H1 (cell line): ENCODE measurements at regions not wholly inside any gene's neighbourhood (a gene's known extent, or its start where the extent isn't known, plus 50 kb on each side); places are given as distances from the start of the nearest gene placed in this dataset.

Experiments
- CTCF ChIA-PET: fragments of 300-600 bp; sonication (Branson Sonifier 250); formaldehyde crosslinking; loops from one replicate; lab custom pipeline; 2021; ENCODE audit not compliant: partially characterized antibody; lab: Charles Lee
- POLR2A ChIA-PET: fragments of 300-600 bp; sonication (Branson Sonifier 250); formaldehyde crosslinking; loops from one replicate; lab custom pipeline; 2021; ENCODE audit warnings: inconsistent platforms; ENCODE audit not compliant: partially characterized antibody; lab: Charles Lee
- DNase-seq, 2 experiments: peaks; one replicate each; pipeline versions ENCODE4 v3.0.0 to v3.0.0-alpha.2; 2010 to 2022; ENCODE audit warnings: low spot score in 2 of 2, low read depth in 1 of 2, mixed read lengths in 1 of 2
- FAIRE-seq: peaks from 2 replicates; lab custom pipeline; 2011; peaks lifted over from hg19 to GRCh38; lab: Jason Lieb, UNC
- H2AFZ ChIP-seq: 2 replicates; pipeline ENCODE4 v1.8.1; 2012; ENCODE audit warnings: low read length, inconsistent platforms
- H2AK5ac ChIP-seq: 2 replicates; pipeline ENCODE4 v1.6.1; 2013; ENCODE audit warnings: low read depth, low read length
- H2BK120ac ChIP-seq: replicated peaks from 2 replicates; pipeline ENCODE3; 2013; ENCODE audit warnings: low read depth, low read length, inconsistent platforms
- H2BK12ac ChIP-seq: 2 replicates; pipeline ENCODE4 v1.6.1; 2013; ENCODE audit warnings: low read depth, low read length
- H2BK15ac ChIP-seq: 2 replicates; pipeline ENCODE4 v1.6.1; 2013; ENCODE audit warnings: low read length
- H2BK20ac ChIP-seq: 2 replicates; pipeline ENCODE4 v1.6.1; 2013; ENCODE audit warnings: low read length
- H2BK5ac ChIP-seq: 2 replicates; pipeline ENCODE4 v1.6.1; 2013; ENCODE audit warnings: low read depth, low read length
- H3K14ac ChIP-seq: 2 replicates; pipeline ENCODE4 v1.6.1; 2013; ENCODE audit warnings: inconsistent platforms; ENCODE audit not compliant: insufficient read length
- H3K18ac ChIP-seq: 2 replicates; pipeline ENCODE4 v1.6.1; 2013; ENCODE audit warnings: low read length; ENCODE audit errors: extremely low read depth
- H3K23ac ChIP-seq: 2 replicates; pipeline ENCODE4 v1.6.1; 2013; ENCODE audit warnings: inconsistent platforms; ENCODE audit not compliant: insufficient read length
- H3K23me2 ChIP-seq: 2 replicates; pipeline ENCODE4 v1.6.1; 2013; ENCODE audit warnings: low read depth, low read length
- H3K27ac ChIP-seq: 2 replicates; pipeline ENCODE4 v1.6.1; 2011; ENCODE audit warnings: low read depth, low read length, inconsistent platforms
- H3K27me3 ChIP-seq, 4 experiments: replicated peaks in 1 of 4; 1 replicate in 1 of 4; 2 replicates in 3 of 4; pipeline versions ENCODE4 v1.6.1 to v1.8.1; 2011 to 2013; ENCODE audit warnings: low read length in 3 of 4, mild to moderate bottlenecking in 3 of 4, inconsistent platforms in 2 of 4, mixed read lengths in 2 of 4, moderate library complexity in 1 of 4; ENCODE audit not compliant: control insufficient read depth in 3 of 4, insufficient read depth in 3 of 4; ENCODE audit errors: extremely low read depth in 1 of 4
- H3K36me3 ChIP-seq, 4 experiments: 2 replicates each; pipeline versions ENCODE4 v1.6.1 to v1.8.1; 2011 to 2013; ENCODE audit warnings: mild to moderate bottlenecking in 4 of 4, low read length in 3 of 4, moderate library complexity in 2 of 4, control low read depth in 1 of 4, inconsistent platforms in 1 of 4; ENCODE audit not compliant: insufficient read depth in 4 of 4, control insufficient read depth in 2 of 4
- H3K4ac ChIP-seq: replicated peaks from 2 replicates; pipeline ENCODE3; 2013; ENCODE audit warnings: low read length, low read depth, mixed read lengths, inconsistent platforms; ENCODE audit not compliant: insufficient read length
- H3K4me1 ChIP-seq, 4 experiments: replicated peaks in 1 of 4; 1 replicate in 1 of 4; 2 replicates in 3 of 4; pipeline versions ENCODE4 v1.6.1 to v1.8.1; 2011 to 2013; ENCODE audit warnings: low read length in 3 of 4, inconsistent platforms in 2 of 4, mixed read lengths in 1 of 4; ENCODE audit not compliant: insufficient read depth in 4 of 4, control insufficient read depth in 3 of 4
- H3K4me2 ChIP-seq, 2 experiments: 2 replicates each; pipeline versions ENCODE4 v1.6.1 to v1.8.1; 2011 to 2013; ENCODE audit warnings: low read depth in 2 of 2, low read length in 2 of 2, control low read depth in 1 of 2, inconsistent platforms in 1 of 2, mild to moderate bottlenecking in 1 of 2; ENCODE audit not compliant: insufficient read depth in 1 of 2
- H3K4me3 ChIP-seq, 4 experiments: fragments of 200-600, 300-600 bp in 1 of 4; sonication (generic), shearing (Covaris generic), sonication (Bioruptor Twin) in 1 of 4; 2 replicates each; pipeline versions ENCODE4 v1.5.1 to v1.8.1; 2011 to 2016; ENCODE audit warnings: low read length in 4 of 4, low read depth in 3 of 4, control low read depth in 2 of 4, inconsistent platforms in 2 of 4, mild to moderate bottlenecking in 2 of 4, mixed read lengths in 1 of 4, moderate library complexity in 1 of 4; ENCODE audit not compliant: insufficient read depth in 2 of 4; ENCODE audit errors: extremely low read depth in 1 of 4
- H3K56ac ChIP-seq: replicated peaks from 2 replicates; pipeline ENCODE3; 2013; ENCODE audit warnings: low read depth, mild to moderate bottlenecking, mixed read lengths, low read length, inconsistent platforms; ENCODE audit not compliant: insufficient read length
- H3K79me1 ChIP-seq: 2 replicates; pipeline ENCODE4 v1.6.1; 2013; ENCODE audit warnings: low read depth, low read length, control low read depth
- H3K79me2 ChIP-seq, 2 experiments: 2 replicates each; pipeline versions ENCODE4 v1.6.1 to v1.8.1; 2012 to 2013; ENCODE audit warnings: low read length in 2 of 2, mild to moderate bottlenecking in 2 of 2, inconsistent platforms in 1 of 2; ENCODE audit not compliant: insufficient read depth in 2 of 2, control insufficient read depth in 1 of 2
- H3K9ac ChIP-seq, 4 experiments: replicated peaks in 1 of 4; 1 replicate in 1 of 4; 2 replicates in 3 of 4; pipeline versions ENCODE4 v1.6.1 to v1.8.1; 2011 to 2013; ENCODE audit warnings: low read depth in 3 of 4, low read length in 3 of 4, control low read depth in 2 of 4, mild to moderate bottlenecking in 2 of 4, moderate library complexity in 2 of 4, inconsistent platforms in 1 of 4; ENCODE audit errors: extremely low read depth in 1 of 4
- H3K9me3 ChIP-seq, 2 experiments: 2 replicates each; pipeline versions ENCODE4 v1.6.1 to v1.8.1; 2012 to 2013; ENCODE audit warnings: mild to moderate bottlenecking in 2 of 2, moderate library complexity in 2 of 2, control low read depth in 1 of 2, inconsistent platforms in 1 of 2, low read depth in 1 of 2, low read length in 1 of 2, mixed read lengths in 1 of 2; ENCODE audit not compliant: insufficient read depth in 2 of 2
- H4K20me1 ChIP-seq, 2 experiments: replicated peaks in 1 of 2; 2 replicates each; pipeline versions ENCODE3 to v1.8.1; 2011 to 2013; ENCODE audit warnings: inconsistent platforms in 2 of 2, low read length in 2 of 2, mild to moderate bottlenecking in 1 of 2; ENCODE audit not compliant: insufficient read depth in 2 of 2, control insufficient read depth in 1 of 2
- H4K5ac ChIP-seq: 2 replicates; pipeline ENCODE4 v1.6.1; 2013; ENCODE audit warnings: low read length, low read depth, mixed read lengths, inconsistent platforms; ENCODE audit not compliant: insufficient read length
- H4K8ac ChIP-seq: 2 replicates; pipeline ENCODE4 v1.8.0; 2013; ENCODE audit warnings: mild to moderate bottlenecking, moderate library complexity, low read length, inconsistent platforms; ENCODE audit not compliant: insufficient read depth; ENCODE audit errors: extremely low read depth
- H4K91ac ChIP-seq: replicated peaks from 2 replicates; pipeline ENCODE3; 2013; ENCODE audit warnings: low read length, mixed read lengths, inconsistent platforms; ENCODE audit not compliant: insufficient read length
- HDAC2 ChIP-seq, 2 experiments: fragments of 300-600 bp in 1 of 2; sonication (generic) in 1 of 2; IDR thresholded peaks; 2 replicates each; pipeline ENCODE4 v1.6.1; 2011 to 2012; ENCODE audit warnings: low read depth in 2 of 2, low read length in 2 of 2, mild to moderate bottlenecking in 2 of 2, moderate library complexity in 2 of 2, borderline replicate concordance in 1 of 2, inconsistent platforms in 1 of 2
- TAF7 ChIP-seq: optimal IDR thresholded peaks from 2 replicates; pipeline ENCODE3; 2011; ENCODE audit warnings: low read depth, mild to moderate bottlenecking, inconsistent platforms, low read length, moderate library complexity, borderline replicate concordance
- WGBS, 2 experiments: shearing (Covaris generic) in 1 of 2; methylation state at CpG; one replicate each; pipeline versions ENCODE4 v1.1.6 to v1.1.7; 2013 to 2015; ENCODE audit warnings: low lambda C conversion rate in 2 of 2, mixed read lengths in 2 of 2, inconsistent platforms in 1 of 2, low coverage in 1 of 2, missing lambda C conversion rate in 1 of 2; ENCODE audit not compliant: insufficient replicate concordance in 2 of 2, insufficient coverage in 1 of 2, insufficient read length in 1 of 2; ENCODE audit errors: extremely low coverage in 1 of 2, missing lambda C conversion rate in 1 of 2; 5-methylcytosine and 5-hydroxymethylcytosine counted together

- 100% methylated on average over 2 of the region's 2 CpGs; no CpG with 5 or more reads in 1 of the 2 experiments for WGBS, 2 experiments
- Histone ChIP-seq H3K9me3 (no peaks in the 10 kb centered on the region), H2AK5ac (no peak overlapping the region), H2BK5ac (no peak overlapping the region), H4K5ac (no peak overlapping the region), H3K9ac (no peak overlapping the region), H3K27ac (no peak overlapping the region), H2BK120ac (no peak overlapping the region), H2BK15ac (no peak overlapping the region), H3K18ac (no peak overlapping the region), H3K27me3 (no peaks in the 10 kb centered on the region), H4K91ac (no peak overlapping the region), H3K4me3 (no peak overlapping the region), H3K23ac (no peak overlapping the region), H3K14ac (no peak overlapping the region), H3K36me3 (no peaks in the 10 kb centered on the region), H2BK20ac (no peak overlapping the region), H3K4me2 (no peak overlapping the region), H3K79me1 (no peaks in the 10 kb centered on the region), H3K4me1 (no peaks in the 10 kb centered on the region), H4K20me1 (no peaks in the 10 kb centered on the region), H2BK12ac (no peak overlapping the region), H4K8ac (no peak overlapping the region), H3K4ac (no peak overlapping the region), H3K56ac (no peak overlapping the region), H2AFZ (no peak overlapping the region), H3K79me2 (no peaks in the 10 kb centered on the region), H3K23me2 (no peaks in the 10 kb centered on the region)
- DNase-seq (no peak), FAIRE-seq (no peak)
- CTCF ChIA-PET: interaction anchor here (0.8 to 6.9 kb wide), 3 partner anchors 8 to 266 kb away, joined by 3 to 44 read pairs (median 9); no protein-coding TSS in a partner anchor
- POLR2A ChIA-PET: no interaction called here
- TF ChIP-seq HDAC2 (IDR thresholded peaks at IDR 0.05; ENCODE audit: borderline replicate concordance in 1 of 2, low read depth in 2 of 2, low read length in 2 of 2) (no peak), TAF7 (no peak)
Measured at GRCh38 chr2:163157411-163157810, 318.8 kb upstream of the KCNH7 start.
